ENCODE measurements at regions not wholly inside any gene's neighbourhood (a gene's known extent, or its start where the extent isn't known, plus 50 kb on each side); places are given as distances from the start of the nearest gene placed in this dataset.

DNA sequence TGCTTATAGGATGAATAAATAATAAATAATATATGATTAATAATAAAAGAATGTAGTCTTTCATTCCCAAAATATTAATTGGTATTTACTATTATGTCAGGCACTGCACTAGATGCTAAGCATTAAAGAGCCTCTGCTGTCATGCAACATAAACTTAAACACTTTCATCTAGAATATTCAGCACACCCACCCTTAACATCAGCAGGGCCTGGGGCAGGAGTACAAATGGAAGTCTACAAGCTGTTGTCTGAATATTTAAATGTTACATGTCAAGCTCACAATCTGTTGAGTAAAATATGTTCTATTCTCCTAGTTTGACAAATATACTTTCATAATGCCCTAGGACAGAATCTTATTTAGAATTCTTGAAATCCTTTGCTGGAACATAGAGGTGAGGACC is 395.1 kb downstream of the EPM2A start:
- H3K4me3 ChIP-seq (ENCODE audit: low read length) = no peak overlapping the region
- H3K4me1 Mint-ChIP-seq = no peaks in the 10 kb centered on the region
- POLR2A ChIA-PET = no interaction called here
- CTCF ChIA-PET = no interaction called here
- H3K27me3 ChIP-seq (ENCODE audit: insufficient read depth, low read length, poor library complexity, severe bottlenecking) = no peaks in the 10 kb centered on the region
- no peak overlapping the region for H3K27ac Mint-ChIP-seq
- no peaks in the 10 kb centered on the region for H3K4me1 ChIP-seq (ENCODE audit: insufficient read depth, low read length)
- H3K36me3 ChIP-seq (ENCODE audit: insufficient read depth, low read length) = no peaks in the 10 kb centered on the region
- no peaks in the 10 kb centered on the region for H3K9me3 Mint-ChIP-seq
- no peaks in the 10 kb centered on the region for H3K9me3 ChIP-seq (ENCODE audit: low read length)
- no peak for DNase-seq
- H3K27ac ChIP-seq (ENCODE audit: low read depth, low read length) = no peak overlapping the region
- H3K36me3 Mint-ChIP-seq = no peaks in the 10 kb centered on the region
- H3K4me3 Mint-ChIP-seq = no peak overlapping the region
- peaks cover 2 to 5% of the 10 kb centered on the region in 2 donors for H3K27me3 Mint-ChIP-seq

DNA sequence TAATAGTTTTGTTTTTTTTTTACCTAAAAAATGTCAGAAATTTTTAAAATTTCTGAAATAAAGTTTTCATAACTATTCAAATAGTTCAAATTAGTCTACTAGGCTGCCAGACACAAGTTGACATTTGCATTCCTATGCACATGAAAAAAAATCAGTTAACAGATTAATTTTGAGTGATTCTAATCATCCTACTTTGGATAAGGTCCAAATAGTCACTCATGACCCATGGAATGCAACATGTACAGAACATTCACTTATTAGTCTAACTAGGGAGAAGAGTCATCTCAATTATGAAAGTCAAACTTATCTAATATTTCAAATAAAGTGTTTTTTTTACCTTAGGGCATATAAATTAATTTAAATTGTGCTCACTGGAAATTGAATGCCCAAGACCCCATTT is 390.2 kb downstream of the EPM2A start:
- POLR2A ChIA-PET = no interaction called here
- no peaks in the 10 kb centered on the region for H3K36me3 ChIP-seq (ENCODE audit: insufficient read depth, low read length)
- peaks cover 5 to 16% of the 10 kb centered on the region in 2 donors for H3K27me3 Mint-ChIP-seq
- no peaks in the 10 kb centered on the region for H3K27me3 ChIP-seq (ENCODE audit: insufficient read depth, low read length, poor library complexity, severe bottlenecking)
- H3K4me3 ChIP-seq (ENCODE audit: low read length) = no peak overlapping the region
- no peak for DNase-seq
- no peak overlapping the region for H3K27ac ChIP-seq (ENCODE audit: low read depth, low read length)
- no peaks in the 10 kb centered on the region for H3K4me1 Mint-ChIP-seq
- H3K4me3 Mint-ChIP-seq = no peak overlapping the region
- peaks cover 0 to 2% (median 0%) of the 10 kb centered on the region in 5 donors for H3K9me3 Mint-ChIP-seq
- H3K36me3 Mint-ChIP-seq = no peaks in the 10 kb centered on the region
- CTCF ChIA-PET = no interaction called here
- H3K4me1 ChIP-seq (ENCODE audit: insufficient read depth, low read length) = no peaks in the 10 kb centered on the region
- H3K27ac Mint-ChIP-seq = no peak overlapping the region
- no peaks in the 10 kb centered on the region for H3K9me3 ChIP-seq (ENCODE audit: low read length)

DNA sequence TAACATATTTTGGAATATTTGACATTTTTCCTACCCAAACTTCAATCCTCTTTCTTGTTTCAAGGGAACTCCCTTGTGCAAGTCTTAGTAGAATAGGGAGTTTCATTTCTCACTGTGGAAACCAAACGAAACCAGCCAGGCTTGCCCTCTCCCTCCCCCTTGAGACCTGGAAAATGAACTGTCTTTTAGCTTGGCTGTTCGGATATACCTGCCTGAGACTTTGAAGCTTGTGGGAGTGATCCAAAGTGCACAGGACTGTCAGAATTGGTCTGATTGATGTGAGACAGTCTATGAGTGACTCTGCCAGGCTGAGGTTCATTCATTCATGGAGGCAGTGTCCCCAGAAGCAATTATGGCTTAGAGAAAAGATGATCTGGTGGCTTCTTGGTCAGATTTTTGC is 388.1 kb downstream of the EPM2A start:
- H3K27me3 Mint-ChIP-seq = peaks cover 6 to 25% of the 10 kb centered on the region in 2 donors
- peaks cover 0 to 2% (median 0%) of the 10 kb centered on the region in 5 donors for H3K9me3 Mint-ChIP-seq
- Histone ChIP-seq H3K27ac (ENCODE audit: low read depth, low read length) (no peak overlapping the region), H3K27me3 (ENCODE audit: insufficient read depth, low read length, poor library complexity, severe bottlenecking) (no peaks in the 10 kb centered on the region), H3K36me3 (ENCODE audit: insufficient read depth, low read length) (no peaks in the 10 kb centered on the region), H3K4me3 (ENCODE audit: low read length) (no peak overlapping the region), H3K4me1 (ENCODE audit: insufficient read depth, low read length) (no peaks in the 10 kb centered on the region), H3K9me3 (ENCODE audit: low read length) (no peaks in the 10 kb centered on the region)
- no peak overlapping the region for H3K27ac Mint-ChIP-seq
- POLR2A ChIA-PET = no interaction called here
- no peak overlapping the region for H3K4me3 Mint-ChIP-seq
- no peaks in the 10 kb centered on the region for H3K36me3 Mint-ChIP-seq
- CTCF ChIA-PET = no interaction called here
- no peak for DNase-seq
- no peaks in the 10 kb centered on the region for H3K4me1 Mint-ChIP-seq

- H3K36me3 Mint-ChIP-seq = no peaks in the 10 kb centered on the region
- no peak overlapping the region for H3K27ac ChIP-seq (ENCODE audit: low read depth, low read length)
- peaks cover 0 to 2% (median 0%) of the 10 kb centered on the region in 5 donors for H3K9me3 Mint-ChIP-seq
- no peak overlapping the region for H3K4me3 Mint-ChIP-seq
- no peaks in the 10 kb centered on the region for H3K4me1 Mint-ChIP-seq
- no peaks in the 10 kb centered on the region for H3K4me1 ChIP-seq (ENCODE audit: insufficient read depth, low read length)
- H3K36me3 ChIP-seq (ENCODE audit: insufficient read depth, low read length) = no peaks in the 10 kb centered on the region
- ChIA-PET CTCF (no interaction called here), POLR2A (no interaction called here)
- peaks cover 9 to 25% of the 10 kb centered on the region in 2 donors for H3K27me3 Mint-ChIP-seq
- H3K27ac Mint-ChIP-seq = no peak overlapping the region
- DNase-seq = no peak
- H3K9me3 ChIP-seq (ENCODE audit: low read length) = no peaks in the 10 kb centered on the region
- no peaks in the 10 kb centered on the region for H3K27me3 ChIP-seq (ENCODE audit: insufficient read depth, low read length, poor library complexity, severe bottlenecking)
- no peak overlapping the region for H3K4me3 ChIP-seq (ENCODE audit: low read length)
Measured at GRCh38 chr6:145349950-145350510, 385.3 kb downstream of the EPM2A start.

DNA sequence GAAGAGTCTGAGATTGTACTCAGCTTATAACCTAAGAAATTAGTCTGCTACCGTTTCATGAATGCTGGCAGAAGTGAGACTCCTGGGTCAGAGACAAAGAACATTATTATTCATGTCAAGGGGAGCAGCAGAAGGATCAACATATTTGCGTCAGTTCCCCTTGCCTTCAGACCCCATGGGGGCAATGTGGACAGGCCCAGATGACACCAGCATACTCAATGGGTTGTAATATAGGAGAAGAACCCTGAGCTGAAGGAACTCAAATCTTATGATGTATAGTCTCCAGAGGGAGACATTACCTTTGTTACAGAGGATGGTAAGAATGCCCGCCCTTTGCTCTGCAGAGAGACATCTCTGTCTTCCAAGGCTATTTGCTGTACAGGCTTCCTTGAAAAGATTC is 384.4 kb downstream of the EPM2A start:
- Histone ChIP-seq H3K9me3 (ENCODE audit: low read length) (no peaks in the 10 kb centered on the region), H3K4me1 (ENCODE audit: insufficient read depth, low read length) (no peaks in the 10 kb centered on the region), H3K27ac (ENCODE audit: low read depth, low read length) (no peak overlapping the region), H3K36me3 (ENCODE audit: insufficient read depth, low read length) (no peaks in the 10 kb centered on the region), H3K27me3 (ENCODE audit: insufficient read depth, low read length, poor library complexity, severe bottlenecking) (no peaks in the 10 kb centered on the region), H3K4me3 (ENCODE audit: low read length) (no peak overlapping the region)
- ChIA-PET CTCF (no interaction called here), POLR2A (no interaction called here)
- no peak for DNase-seq
- Mint-ChIP-seq H3K4me1 (no peaks in the 10 kb centered on the region), H3K27ac (no peak overlapping the region), H3K4me3 (no peak overlapping the region), H3K36me3 (no peaks in the 10 kb centered on the region), H3K27me3 (peaks cover 9 to 21% of the 10 kb centered on the region in 2 donors), H3K9me3 (peaks cover 0 to 2% (median 0%) of the 10 kb centered on the region in 5 donors)

DNA sequence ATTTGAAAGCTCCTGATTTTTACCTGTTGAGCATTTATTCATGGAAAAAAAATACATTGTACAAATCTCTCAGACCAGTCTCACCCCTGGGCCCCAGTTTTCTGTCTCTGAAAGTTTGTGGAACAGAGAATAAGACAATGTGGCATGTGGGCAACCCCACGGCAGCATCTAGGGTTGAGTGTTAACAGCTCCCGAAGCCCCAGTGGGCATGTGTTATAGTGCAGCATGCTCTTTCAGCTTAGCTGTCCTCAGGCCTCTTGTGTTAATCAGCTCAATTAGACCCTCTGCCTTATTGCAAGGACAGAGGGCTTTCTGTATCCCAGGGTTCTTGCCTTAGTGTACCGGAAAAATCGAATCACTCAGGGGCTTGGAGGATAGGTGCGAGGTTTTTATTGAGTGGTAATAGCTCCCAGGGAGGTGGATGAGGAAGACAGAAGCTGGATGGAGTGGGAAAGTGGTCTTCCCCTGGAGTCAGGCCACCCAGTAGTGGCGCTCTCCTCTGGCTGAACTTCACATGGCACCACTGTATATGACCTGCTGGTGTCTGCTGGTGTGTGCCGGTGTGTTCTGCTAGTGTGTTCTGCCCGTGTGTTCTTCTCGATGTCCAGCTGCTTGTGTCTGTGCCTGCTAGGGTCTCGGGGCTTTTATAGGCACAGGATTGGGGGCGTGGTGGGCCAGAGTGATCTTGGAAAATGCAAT is 382.8 kb downstream of the EPM2A start:
- ChIA-PET POLR2A (no interaction called here), CTCF (no interaction called here)
- no peaks in the 10 kb centered on the region for H3K9me3 ChIP-seq (ENCODE audit: low read length)
- peaks cover 9 to 24% of the 10 kb centered on the region in 2 donors for H3K27me3 Mint-ChIP-seq
- peaks cover 0 to 2% (median 0%) of the 10 kb centered on the region in 5 donors for H3K9me3 Mint-ChIP-seq
- H3K36me3 Mint-ChIP-seq = no peaks in the 10 kb centered on the region
- H3K27ac ChIP-seq (ENCODE audit: low read depth, low read length) = no peak overlapping the region
- no peak for DNase-seq
- H3K4me3 ChIP-seq (ENCODE audit: low read length) = no peak overlapping the region
- no peaks in the 10 kb centered on the region for H3K4me1 Mint-ChIP-seq
- H3K27ac Mint-ChIP-seq = peak overlapping the region in 1 of 8 donors; percentile 27
- no peaks in the 10 kb centered on the region for H3K4me1 ChIP-seq (ENCODE audit: insufficient read depth, low read length)
- H3K27me3 ChIP-seq (ENCODE audit: insufficient read depth, low read length, poor library complexity, severe bottlenecking) = no peaks in the 10 kb centered on the region
- no peaks in the 10 kb centered on the region for H3K36me3 ChIP-seq (ENCODE audit: insufficient read depth, low read length)
- no peak overlapping the region for H3K4me3 Mint-ChIP-seq

GRCh38 chr6:145360865-145361264 is 374.5 kb downstream of the EPM2A start:
- H3K36me3 Mint-ChIP-seq = no peaks in the 10 kb centered on the region
- peaks cover 5 to 15% of the 10 kb centered on the region in 2 donors for H3K27me3 Mint-ChIP-seq
- no peaks in the 10 kb centered on the region for H3K36me3 ChIP-seq (ENCODE audit: insufficient read depth, low read length)
- H3K4me1 Mint-ChIP-seq = no peaks in the 10 kb centered on the region
- no peaks in the 10 kb centered on the region for H3K9me3 ChIP-seq (ENCODE audit: low read length)
- POLR2A ChIA-PET = no interaction called here
- H3K27ac Mint-ChIP-seq = no peak overlapping the region
- H3K27ac ChIP-seq (ENCODE audit: low read depth, low read length) = no peak overlapping the region
- H3K9me3 Mint-ChIP-seq = peaks cover 0 to 10% (median 0%) of the 10 kb centered on the region in 5 donors
- DNase-seq = no peak
- H3K27me3 ChIP-seq (ENCODE audit: insufficient read depth, low read length, poor library complexity, severe bottlenecking) = no peaks in the 10 kb centered on the region
- no peaks in the 10 kb centered on the region for H3K4me1 ChIP-seq (ENCODE audit: insufficient read depth, low read length)
- H3K4me3 Mint-ChIP-seq = no peak overlapping the region
- CTCF ChIA-PET = no interaction called here
- H3K4me3 ChIP-seq (ENCODE audit: low read length) = no peak overlapping the region

GRCh38 chr6:145367149-145367548 is 368.2 kb downstream of the EPM2A start:
- Histone ChIP-seq H3K27ac (ENCODE audit: low read depth, low read length) (no peak overlapping the region), H3K9me3 (ENCODE audit: low read length) (no peaks in the 10 kb centered on the region), H3K27me3 (ENCODE audit: insufficient read depth, low read length, poor library complexity, severe bottlenecking) (no peaks in the 10 kb centered on the region), H3K4me3 (ENCODE audit: low read length) (no peak overlapping the region), H3K4me1 (ENCODE audit: insufficient read depth, low read length) (no peaks in the 10 kb centered on the region), H3K36me3 (ENCODE audit: insufficient read depth, low read length) (no peaks in the 10 kb centered on the region)
- H3K4me3 Mint-ChIP-seq = no peak overlapping the region
- H3K9me3 Mint-ChIP-seq = peaks cover 0 to 13% (median 4%) of the 10 kb centered on the region in 5 donors
- no peak overlapping the region for H3K27ac Mint-ChIP-seq
- DNase-seq = no peak
- no peaks in the 10 kb centered on the region for H3K36me3 Mint-ChIP-seq
- H3K27me3 Mint-ChIP-seq = no peaks in the 10 kb centered on the region
- ChIA-PET POLR2A (no interaction called here), CTCF (no interaction called here)
- H3K4me1 Mint-ChIP-seq = peaks cover 4% of the 10 kb centered on the region in 3 donors

Measured in CD8-positive, alpha-beta memory T cell (primary cell).